ENCODE measurements at regions not wholly inside any gene's neighbourhood (a gene's known extent, or its start where the extent isn't known, plus 50 kb on each side); places are given as distances from the start of the nearest gene placed in this dataset.

GRCh38 chr4:156053174-156053573, 99.5 kb upstream of the CTSO start:
- no peaks in the 10 kb centered on the region for H3K9me3 Mint-ChIP-seq

GRCh38 chr4:156052116-156052515, 98.5 kb upstream of the CTSO start:
- peaks cover 2% of the 10 kb centered on the region for H3K27me3 Mint-ChIP-seq (ENCODE audit: insufficient read depth)
- no peak overlapping the region for H3K4me3 Mint-ChIP-seq
- H3K4me1 Mint-ChIP-seq (ENCODE audit: low read depth), result no peaks in the 10 kb centered on the region
- TF ChIP-seq CTCF (IDR thresholded peaks at IDR 0.05), result no peak
- H3K36me3 Mint-ChIP-seq (ENCODE audit: low read depth), result no peaks in the 10 kb centered on the region
- H3K9me3 Mint-ChIP-seq, result no peaks in the 10 kb centered on the region
- no peak for DNase-seq
- no peak overlapping the region for H3K27ac Mint-ChIP-seq

More at GRCh38 chr4:156053174-156053573, 99.5 kb upstream of the CTSO start:
- DNase-seq, result no peak
- Mint-ChIP-seq H3K4me1 (ENCODE audit: low read depth) (no peaks in the 10 kb centered on the region), H3K4me3 (no peak overlapping the region), H3K36me3 (ENCODE audit: low read depth) (no peaks in the 10 kb centered on the region), H3K27me3 (ENCODE audit: insufficient read depth) (peaks cover 2% of the 10 kb centered on the region), H3K27ac (no peak overlapping the region)
- TF ChIP-seq CTCF (IDR thresholded peaks at IDR 0.05), result no peak

- Mint-ChIP-seq H3K27ac (no peak overlapping the region), H3K4me3 (no peak overlapping the region), H3K9me3 (no peaks in the 10 kb centered on the region), H3K36me3 (ENCODE audit: low read depth) (no peaks in the 10 kb centered on the region), H3K4me1 (ENCODE audit: low read depth) (no peaks in the 10 kb centered on the region), H3K27me3 (ENCODE audit: insufficient read depth) (no peaks in the 10 kb centered on the region; the same call in none of the 2 replicates)
- DNase-seq, result no peak
- no peak for TF ChIP-seq CTCF (IDR thresholded peaks at IDR 0.05)
These were observed 85.1 kb upstream of the CTSO start for GRCh38 chr4:156038772-156039171.

GRCh38 chr4:156036496-156036895, 82.8 kb upstream of the CTSO start:
- TF ChIP-seq CTCF (IDR thresholded peaks at IDR 0.05), result no peak
- Mint-ChIP-seq H3K4me1 (ENCODE audit: low read depth) (no peaks in the 10 kb centered on the region), H3K4me3 (no peak overlapping the region), H3K9me3 (no peaks in the 10 kb centered on the region), H3K36me3 (ENCODE audit: low read depth) (no peaks in the 10 kb centered on the region), H3K27me3 (ENCODE audit: insufficient read depth) (no peaks in the 10 kb centered on the region; the same call in 1 of the 2 replicates), H3K27ac (no peak overlapping the region)
- no peak for DNase-seq

GRCh38 chr4:156029691-156030090, 76.0 kb upstream of the CTSO start:
- Mint-ChIP-seq H3K36me3 (ENCODE audit: low read depth) (no peaks in the 10 kb centered on the region), H3K27me3 (ENCODE audit: insufficient read depth) (no peaks in the 10 kb centered on the region), H3K4me3 (no peak overlapping the region), H3K4me1 (ENCODE audit: low read depth) (no peaks in the 10 kb centered on the region), H3K27ac (no peak overlapping the region), H3K9me3 (no peaks in the 10 kb centered on the region)
- TF ChIP-seq CTCF (IDR thresholded peaks at IDR 0.05), result no peak
- DNase-seq, result no peak

- TF ChIP-seq CTCF (IDR thresholded peaks at IDR 0.05), result no peak
- H3K36me3 Mint-ChIP-seq (ENCODE audit: low read depth), result no peaks in the 10 kb centered on the region
- H3K9me3 Mint-ChIP-seq, result no peaks in the 10 kb centered on the region
- peaks cover 3% of the 10 kb centered on the region; the same call in 1 of the 2 replicates for H3K27me3 Mint-ChIP-seq (ENCODE audit: insufficient read depth)
- no peak overlapping the region for H3K4me3 Mint-ChIP-seq
- H3K27ac Mint-ChIP-seq, result no peak overlapping the region
- no peaks in the 10 kb centered on the region for H3K4me1 Mint-ChIP-seq (ENCODE audit: low read depth)
- no peak for DNase-seq
These were observed 67.6 kb upstream of the CTSO start for GRCh38 chr4:156021298-156021697.

Measured in HFFc6 (cell line).